ENCODE measurements at regions not wholly inside any gene's neighbourhood (a gene's known extent, or its start where the extent isn't known, plus 50 kb on each side); places are given as distances from the start of the nearest gene placed in this dataset.

- no peak overlapping the region for H3K14ac ChIP-seq (ENCODE audit: insufficient read depth, low read length)
- H3K56ac ChIP-seq (ENCODE audit: insufficient read length, low read depth, low read length) = no peak overlapping the region
- H3T11ph ChIP-seq (ENCODE audit: low read length) = no peak overlapping the region
- H3K27me3 Mint-ChIP-seq (ENCODE audit: low read depth) = no peaks in the 10 kb centered on the region
- no peaks in the 10 kb centered on the region for H3K79me2 ChIP-seq (ENCODE audit: insufficient read depth, low read length)
- H3K4me2 ChIP-seq (ENCODE audit: insufficient read depth, insufficient read length, low read length) = no peak overlapping the region
- no peaks in the 10 kb centered on the region for H3K27me3 ChIP-seq (ENCODE audit: insufficient read depth, low read length)
- no peaks in the 10 kb centered on the region; a peak in 1 of 5 replicates for H3K9me3 Mint-ChIP-seq
- no peak overlapping the region for H3K27ac ChIP-seq (ENCODE audit: insufficient read length, low read depth, low read length)
- no peak overlapping the region for H2AFZ ChIP-seq (ENCODE audit: low read length)
- H3K4me1 Mint-ChIP-seq = no peaks in the 10 kb centered on the region
- no peaks in the 10 kb centered on the region for H3K36me3 Mint-ChIP-seq (ENCODE audit: insufficient read depth in 1 of 3, low read depth in 3 of 3)
- H3K79me1 ChIP-seq (ENCODE audit: insufficient read depth, low read depth, low read length, poor library complexity, severe bottlenecking) = no peaks in the 10 kb centered on the region
- WGBS (ENCODE audit: extremely low coverage, insufficient read length, low lambda C conversion rate) = no CpG with 5 or more reads among the region's 19 CpGs
- H3K23me2 ChIP-seq (ENCODE audit: insufficient read length, low read depth, low read length, poor library complexity, severe bottlenecking) = no peaks in the 10 kb centered on the region
- H2AK5ac ChIP-seq (ENCODE audit: insufficient read length, low read length) = no peak overlapping the region
- no peaks in the 10 kb centered on the region for H3K4me1 ChIP-seq (ENCODE audit: insufficient read depth, low read length)
- H2BK12ac ChIP-seq (ENCODE audit: insufficient read length, low read depth, low read length) = no peak overlapping the region
- no peak overlapping the region for H2BK5ac ChIP-seq (ENCODE audit: insufficient read length, low read length)
- DNase-seq = no peak
- H4K8ac ChIP-seq (replicated peaks; ENCODE audit: insufficient read length, low read depth, low read length) = no peak overlapping the region
- no peak overlapping the region for H3K27ac Mint-ChIP-seq
- no peak for TF ChIP-seq CTCF (conservative IDR thresholded peaks at IDR 0.05)
- H4K20me1 ChIP-seq (ENCODE audit: control insufficient read depth, insufficient read depth, insufficient read length) = no peaks in the 10 kb centered on the region
- H3K9ac ChIP-seq (ENCODE audit: extremely low read depth, insufficient read length, low read length) = no peak overlapping the region
- no peaks in the 10 kb centered on the region for H3K9me3 ChIP-seq (ENCODE audit: control insufficient read depth, low read depth, low read length)
- H2BK20ac ChIP-seq (ENCODE audit: low read depth, low read length, poor library complexity, severe bottlenecking) = no peak overlapping the region
- H4K5ac ChIP-seq (ENCODE audit: insufficient read length, low read depth, low read length) = no peak overlapping the region
- H4K91ac ChIP-seq (ENCODE audit: insufficient read length, low read depth, low read length) = no peak overlapping the region
- H3K23ac ChIP-seq (ENCODE audit: insufficient read length, low read depth, low read length) = no peak overlapping the region
- H2BK120ac ChIP-seq (ENCODE audit: low read depth, low read length, poor library complexity, severe bottlenecking) = no peak overlapping the region
- no peak overlapping the region for H3K18ac ChIP-seq (ENCODE audit: insufficient read length, low read depth, low read length)
- H2BK15ac ChIP-seq (ENCODE audit: low read depth, low read length) = no peak overlapping the region
- no peak overlapping the region for H3K4ac ChIP-seq (ENCODE audit: low read depth, low read length)
- no peak overlapping the region for H3K4me3 Mint-ChIP-seq
Measured at GRCh38 chr9:108626743-108627142, 229.0 kb downstream of the ACTL7B start.
